GM12874 (cell line): ENCODE measurements at regions not wholly inside any gene's neighbourhood (a gene's known extent, or its start where the extent isn't known, plus 50 kb on each side); places are given as distances from the start of the nearest gene placed in this dataset.

Source experiments
- CTCF ChIP-seq: IDR thresholded peaks from 2 replicates; pipeline ENCODE4 v1.5.1; 2011; ENCODE audit warnings: low read depth, mild to moderate bottlenecking, control low read depth, low read length, moderate library complexity; ENCODE audit not compliant: insufficient read depth

- no peak for TF ChIP-seq CTCF
Measured at GRCh38 chr6:56375806-56376205, 128.4 kb upstream of the COL21A1 start.

DNA sequence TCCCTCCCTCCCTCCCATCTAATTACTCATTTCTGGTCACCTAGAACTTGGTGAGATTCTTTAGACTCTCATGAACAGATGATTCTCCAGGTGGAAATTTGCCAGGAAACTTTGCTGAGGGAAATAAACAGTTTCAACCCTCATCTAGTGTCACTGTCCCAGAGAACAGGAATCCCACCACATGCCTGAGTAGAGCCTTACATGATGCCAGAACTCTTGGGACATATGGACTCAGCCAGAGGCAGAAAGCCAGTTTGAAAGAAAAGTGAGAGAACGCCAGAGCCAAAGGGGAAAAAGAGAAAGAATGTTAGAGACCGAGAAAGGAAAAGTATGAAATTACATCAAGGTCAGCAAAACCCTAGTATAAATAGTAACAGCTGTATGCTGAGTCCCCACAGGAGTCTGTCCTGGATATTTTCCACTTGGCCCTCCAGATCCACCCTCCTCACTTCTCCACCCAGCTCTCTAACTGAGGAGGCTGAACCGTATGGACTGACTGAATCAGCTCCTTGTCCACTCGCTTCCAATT lies 127.5 kb upstream of the COL21A1 start:
- no peak for TF ChIP-seq CTCF

DNA sequence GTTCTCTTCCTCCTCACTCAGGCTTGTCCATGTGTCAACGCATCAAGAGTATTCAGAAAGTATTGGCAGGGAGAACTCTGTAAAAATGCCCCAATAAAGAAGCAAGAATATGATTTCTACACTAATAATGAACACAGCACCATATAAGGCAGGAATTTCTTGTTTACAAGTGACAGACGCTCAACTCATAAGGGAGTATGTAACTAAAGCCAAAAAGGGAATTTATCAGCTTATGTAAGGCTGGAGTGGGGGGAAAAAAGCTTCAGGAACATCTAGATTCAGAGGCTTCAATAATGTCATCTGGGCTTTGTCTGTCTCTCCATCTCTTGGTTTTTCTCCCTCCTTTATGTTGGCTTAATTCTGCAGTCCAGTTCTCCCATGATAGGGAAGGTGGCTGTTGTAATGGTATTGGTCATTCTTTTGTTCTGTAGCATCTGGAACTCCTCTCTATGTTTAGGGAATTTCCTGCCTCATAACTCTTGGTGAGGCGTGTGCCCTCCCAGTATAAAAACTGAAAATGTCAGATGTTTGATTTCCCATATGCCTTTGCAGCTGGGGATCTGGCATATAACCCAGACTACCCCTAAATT lies 125.1 kb upstream of the COL21A1 start:
- no peak for TF ChIP-seq CTCF

DNA sequence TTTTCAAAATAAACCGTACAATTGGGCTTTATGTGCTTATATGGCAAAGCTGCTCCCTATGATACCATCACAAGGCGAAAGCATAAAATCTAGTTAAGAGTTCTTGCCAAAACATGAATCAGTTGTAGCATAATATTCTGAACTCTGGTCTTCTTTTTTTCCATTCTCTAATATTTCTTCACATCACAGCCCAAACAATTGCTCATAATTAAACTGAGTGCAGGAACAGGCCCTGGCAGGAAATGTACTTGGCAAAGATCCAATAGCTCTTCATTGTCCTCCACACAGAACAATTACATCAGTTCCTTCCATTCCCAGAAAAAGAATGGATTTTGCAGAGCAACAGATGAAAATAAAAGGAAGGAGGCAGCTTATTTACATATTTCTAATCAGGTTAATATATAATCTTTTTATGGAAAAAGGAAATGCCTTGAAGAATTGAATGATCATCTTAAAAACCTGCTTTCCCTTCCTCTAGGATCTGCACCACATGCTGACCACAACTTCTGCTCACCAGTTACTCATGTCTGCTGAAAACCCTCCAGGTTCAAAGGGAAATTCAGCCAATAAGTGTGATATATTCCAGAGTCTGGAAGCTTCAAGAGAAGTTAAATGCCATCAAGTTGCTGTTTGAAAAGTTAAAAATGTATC lies 123.3 kb upstream of the COL21A1 start:
- no peak for TF ChIP-seq CTCF

- TF ChIP-seq CTCF, result no peak
Measured at GRCh38 chr6:56370127-56370540, 122.8 kb upstream of the COL21A1 start.

- TF ChIP-seq CTCF, result no peak
Measured at GRCh38 chr6:56368491-56368890, 121.1 kb upstream of the COL21A1 start.

DNA sequence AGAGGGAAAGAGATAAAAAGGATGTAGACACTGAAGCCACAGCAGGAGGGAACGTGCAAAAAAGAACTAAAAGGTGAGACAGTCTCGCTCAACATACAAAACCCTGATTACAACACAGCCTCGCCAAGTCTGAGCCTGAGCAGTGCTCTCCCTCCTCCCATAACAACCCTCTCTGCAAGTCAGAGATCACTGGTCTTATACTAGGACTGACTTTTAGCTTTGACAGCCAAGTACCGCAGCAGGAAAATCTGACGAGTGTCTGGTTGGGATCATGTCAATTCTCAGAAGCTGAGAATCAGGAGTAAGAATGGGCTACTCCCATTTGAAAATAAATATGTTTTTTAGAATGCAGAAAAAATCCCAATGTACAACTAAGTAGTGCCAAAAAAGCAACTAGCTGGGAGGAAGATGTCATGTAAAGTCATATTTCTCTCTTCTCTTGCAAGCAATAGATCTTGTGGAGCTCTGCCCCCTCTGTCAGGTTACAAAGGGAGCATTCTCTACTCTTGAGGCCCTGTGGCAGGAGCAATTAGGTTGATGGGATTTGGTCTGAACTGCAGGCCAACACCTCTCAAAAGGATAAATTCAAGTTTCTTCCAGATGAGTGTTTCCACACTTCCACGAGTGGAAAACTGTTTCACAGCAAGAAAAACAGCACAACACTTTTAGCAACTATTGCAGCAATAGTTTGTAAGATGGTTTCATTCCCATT lies 118.9 kb upstream of the COL21A1 start:
- TF ChIP-seq CTCF, result no peak
